Right lobe of liver (tissue), 6 donors: ENCODE measurements at regions not wholly inside any gene's neighbourhood (a gene's known extent, or its start where the extent isn't known, plus 50 kb on each side); places are given as distances from the start of the nearest gene placed in this dataset.

Experiments used
- ATAC-seq, 4 donors: fragments of 200-7000 bp; cut with Tn5 transposase; one replicate each; pipeline ENCODE4 v1.9.1; 2020; ENCODE audit warnings: mild to moderate bottlenecking in 4 of 4, moderate library complexity in 4 of 4
- DNase-seq, 3 donors: peaks; one replicate each; pipeline ENCODE4 v3.0.0-alpha.2; 2020
- H3K27ac ChIP-seq, 3 donors: fragments of 200-600 bp; one replicate each; pipeline ENCODE4 v1.8.0; 2022
- H3K27me3 ChIP-seq, 2 donors: fragments of 200-600 bp; one replicate each; pipeline ENCODE4 v1.8.0; 2022
- H3K36me3 ChIP-seq, 4 donors: fragments of 200-600 bp; sonication (generic) in 1 of 4; one replicate each; pipeline versions ENCODE4 v1.5.1 to v1.8.0; 2017 to 2022; ENCODE audit warnings: control low read depth in 1 of 4
- H3K4me1 ChIP-seq, 4 donors: fragments of 200-600 bp; sonication (generic) in 1 of 4; one replicate each; pipeline versions ENCODE4 v1.5.1 to v1.8.0; 2017 to 2022; ENCODE audit warnings: control low read depth in 1 of 4
- H3K4me3 ChIP-seq, 3 donors: fragments of 200-600 bp; one replicate each; pipeline ENCODE4 v1.8.0; 2022
- H3K9me3 ChIP-seq, 4 donors: fragments of 200-600 bp; sonication (generic) in 1 of 4; one replicate each; pipeline versions ENCODE4 v1.5.1 to v1.8.0; 2017 to 2022; ENCODE audit warnings: control low read depth in 1 of 4
- POLR2A ChIP-seq: fragments of 450-650 bp; IDR thresholded peaks from one replicate; pipeline ENCODE4 v1.6.1; 2017; ENCODE audit warnings: antibody characterized with exemption, mild to moderate bottlenecking
- WGBS: methylation state at CpG from one replicate; pipeline ENCODE4 v1.1.6; 2018; ENCODE audit warnings: low coverage, low lambda C conversion rate; ENCODE audit not compliant: insufficient coverage; ENCODE audit errors: missing lambda C conversion rate; 5-methylcytosine and 5-hydroxymethylcytosine counted together
- intact Hi-C, 2 donors: fragments of 100-400 bp; cut with DNase I; formaldehyde crosslinking; loops; one replicate each; pipeline versions ENCODE4 v1.11.2 to v1.14.1; 2022
- TF ChIP-seq, protein P1 (sequence below), 4 donors: fragments of 200-600 bp in 3 of 4; fragments of 450-650 bp in 1 of 4; IDR thresholded peaks; one replicate each; pipeline versions ENCODE4 v1.5.1 to v1.8.0; 2016 to 2022; ENCODE audit warnings: antibody characterized with exemption in 4 of 4, mild to moderate bottlenecking in 2 of 4
- donor health status: DM: no; HTN: yes; CAD: no.
- donor health status: DM: no; HTN: no; CAD: no.
- donor health status: DM: no; HTN: no; CAD: no.
- donor health status: DM: no; HTN: yes; CAD: no.
- donor health status: DM: no; HTN: yes; CAD: no.

DNA sequence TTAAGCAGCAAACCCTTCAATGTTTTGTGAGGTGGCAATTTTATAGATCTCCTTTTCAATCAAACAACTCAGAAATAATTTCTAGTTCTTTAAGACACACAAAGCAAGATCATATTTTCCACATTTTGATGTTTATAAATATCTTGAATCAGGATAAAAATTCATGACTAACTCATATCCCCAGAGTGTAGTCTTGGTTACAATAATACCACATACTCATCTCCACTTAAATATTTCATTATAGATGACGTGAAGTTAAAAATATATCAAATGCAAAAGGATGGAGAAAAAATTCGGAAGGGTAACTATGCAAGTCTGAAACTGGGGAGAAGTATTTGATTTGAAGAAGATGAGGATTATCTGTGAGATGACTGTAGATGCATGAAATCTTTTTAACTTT, 59.8 kb upstream of the HIVEP1 start:
- intact Hi-C loops = no loop called here
- WGBS = 79% methylated on average over 2 of the region's 2 CpGs
- Histone ChIP-seq H3K4me1 (peaks cover 0 to 5% (median 0%) of the 10 kb centered on the region in 4 donors), H3K36me3 (no peaks in the 10 kb centered on the region), H3K4me3 (no peak overlapping the region), H3K9me3 (no peaks in the 10 kb centered on the region), H3K27me3 (no peaks in the 10 kb centered on the region), H3K27ac (no peak overlapping the region)
- DNase-seq (no peak), ATAC-seq (no peak)
- TF ChIP-seq, protein P1, sequence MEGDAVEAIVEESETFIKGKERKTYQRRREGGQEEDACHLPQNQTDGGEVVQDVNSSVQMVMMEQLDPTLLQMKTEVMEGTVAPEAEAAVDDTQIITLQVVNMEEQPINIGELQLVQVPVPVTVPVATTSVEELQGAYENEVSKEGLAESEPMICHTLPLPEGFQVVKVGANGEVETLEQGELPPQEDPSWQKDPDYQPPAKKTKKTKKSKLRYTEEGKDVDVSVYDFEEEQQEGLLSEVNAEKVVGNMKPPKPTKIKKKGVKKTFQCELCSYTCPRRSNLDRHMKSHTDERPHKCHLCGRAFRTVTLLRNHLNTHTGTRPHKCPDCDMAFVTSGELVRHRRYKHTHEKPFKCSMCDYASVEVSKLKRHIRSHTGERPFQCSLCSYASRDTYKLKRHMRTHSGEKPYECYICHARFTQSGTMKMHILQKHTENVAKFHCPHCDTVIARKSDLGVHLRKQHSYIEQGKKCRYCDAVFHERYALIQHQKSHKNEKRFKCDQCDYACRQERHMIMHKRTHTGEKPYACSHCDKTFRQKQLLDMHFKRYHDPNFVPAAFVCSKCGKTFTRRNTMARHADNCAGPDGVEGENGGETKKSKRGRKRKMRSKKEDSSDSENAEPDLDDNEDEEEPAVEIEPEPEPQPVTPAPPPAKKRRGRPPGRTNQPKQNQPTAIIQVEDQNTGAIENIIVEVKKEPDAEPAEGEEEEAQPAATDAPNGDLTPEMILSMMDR (IDR thresholded peaks at IDR 0.05) = no peak
- no peak for TF ChIP-seq POLR2A

DNA sequence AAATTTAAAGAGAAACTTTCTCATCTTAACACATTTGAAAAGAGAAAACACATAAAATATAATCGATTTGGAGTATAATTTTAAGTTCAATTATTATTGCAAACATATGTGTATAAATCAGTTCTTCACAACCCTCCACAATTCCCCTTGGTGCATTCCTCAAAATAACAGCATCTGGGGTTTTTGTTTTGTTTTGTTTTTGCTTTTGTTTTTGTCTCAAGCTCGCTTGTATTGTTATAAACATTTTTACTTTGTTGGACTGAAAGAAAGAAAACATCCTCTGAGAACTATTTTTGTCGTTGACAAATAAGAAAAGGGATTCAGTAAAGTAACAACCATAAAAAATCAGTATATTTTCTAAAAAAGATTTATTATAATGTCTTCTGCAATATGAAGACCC, 60.2 kb upstream of the HIVEP1 start:
- intact Hi-C loops = no loop called here
- ATAC-seq (no peak), DNase-seq (no peak)
- no peaks in the 10 kb centered on the region for H3K27me3 ChIP-seq
- H3K4me1 ChIP-seq = peaks cover 0 to 5% (median 0%) of the 10 kb centered on the region in 4 donors
- H3K4me3 ChIP-seq = no peak overlapping the region
- H3K9me3 ChIP-seq = no peaks in the 10 kb centered on the region
- no peaks in the 10 kb centered on the region for H3K36me3 ChIP-seq
- 70% methylated on average over 3 of the region's 3 CpGs for WGBS
- no peak overlapping the region for H3K27ac ChIP-seq
- TF ChIP-seq, protein P1 (IDR thresholded peaks at IDR 0.05) = no peak
- no peak for TF ChIP-seq POLR2A

DNA sequence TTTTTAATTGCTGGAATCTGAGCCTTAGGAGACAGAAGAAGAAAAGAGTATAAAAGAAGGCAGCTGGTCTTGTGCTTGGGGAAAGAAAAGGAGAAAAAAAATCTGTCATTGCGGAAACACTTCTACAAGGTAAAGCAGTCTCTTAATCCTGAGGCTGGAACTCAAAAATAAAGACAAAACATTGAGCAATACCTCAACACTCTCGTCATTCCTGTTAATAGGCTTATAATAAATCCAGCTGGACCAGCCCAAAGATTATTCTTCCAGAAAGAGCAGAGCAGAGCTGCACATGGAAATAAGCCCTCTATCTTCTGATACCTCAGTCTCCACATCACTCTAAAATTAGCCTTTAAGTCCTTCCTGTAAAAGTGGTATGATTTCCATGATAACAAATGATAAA, 62.0 kb upstream of the HIVEP1 start:
- peaks cover 0 to 6% (median 0%) of the 10 kb centered on the region in 4 donors for H3K4me1 ChIP-seq
- H3K9me3 ChIP-seq = no peaks in the 10 kb centered on the region
- no peak overlapping the region for H3K27ac ChIP-seq
- H3K27me3 ChIP-seq = no peaks in the 10 kb centered on the region
- H3K36me3 ChIP-seq = no peaks in the 10 kb centered on the region
- TF ChIP-seq, protein P1 (IDR thresholded peaks at IDR 0.05) = no peak
- no peak for TF ChIP-seq POLR2A
- intact Hi-C loops = no loop called here
- ATAC-seq = peak in 1 of 4 donors; percentile 62
- WGBS = 58% methylated on average over 2 of the region's 2 CpGs
- no peak for DNase-seq
- no peak overlapping the region for H3K4me3 ChIP-seq

DNA sequence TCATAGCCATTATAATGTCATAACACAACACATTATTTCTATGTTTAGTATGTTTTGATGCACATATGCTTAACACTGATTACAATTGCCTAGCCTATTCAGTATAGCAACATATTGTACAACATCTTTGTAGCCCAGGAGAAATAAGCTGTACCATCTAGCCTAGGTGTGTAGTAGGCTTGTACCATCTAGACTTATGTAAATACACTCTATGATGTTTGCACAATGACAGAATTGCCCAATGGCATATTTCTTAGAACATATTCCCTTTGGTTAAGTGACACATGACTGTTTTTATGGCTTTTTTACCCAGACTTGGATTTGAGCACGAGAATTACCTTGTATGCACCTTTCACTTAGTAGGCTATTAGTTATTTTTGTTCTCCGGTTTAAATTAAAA, 64.5 kb upstream of the HIVEP1 start:
- peak in 3 of 4 donors; percentile 16 to 56 (median 25) for ATAC-seq
- intact Hi-C loops = no loop called here
- WGBS = 24% methylated on average over 2 of the region's 2 CpGs

More for the DNA sequence above, 64.5 kb upstream of the HIVEP1 start:
- Histone ChIP-seq H3K27me3 (no peaks in the 10 kb centered on the region), H3K36me3 (no peaks in the 10 kb centered on the region), H3K4me3 (no peak overlapping the region), H3K9me3 (no peaks in the 10 kb centered on the region), H3K27ac (no peak overlapping the region), H3K4me1 (peaks cover 0 to 15% (median 0%) of the 10 kb centered on the region in 4 donors)
- DNase-seq = no peak
- TF ChIP-seq, protein P1 (IDR thresholded peaks at IDR 0.05) = no peak
- TF ChIP-seq POLR2A = no peak
